Umbilical cord (tissue), 1 donor: ENCODE measurements at regions not wholly inside any gene's neighbourhood (a gene's known extent, or its start where the extent isn't known, plus 50 kb on each side); places are given as distances from the start of the nearest gene placed in this dataset.
"Not testable (repeated sequence)": the region's sequence is repeated elsewhere in the genome, so short reads cannot be mapped to it uniquely, and the experiment has no call there.

Experiments
- DNase-seq: peaks from one replicate; pipeline ENCODE4 v3.0.0-alpha.2; 2015; ENCODE audit warnings: low spot score

- no peak for DNase-seq
Measured at GRCh38 chr3:522888-523287, 326.3 kb downstream of the CHL1 start.

GRCh38 chr3:525415-525814 is 328.9 kb downstream of the CHL1 start:
- no peak for DNase-seq

DNA sequence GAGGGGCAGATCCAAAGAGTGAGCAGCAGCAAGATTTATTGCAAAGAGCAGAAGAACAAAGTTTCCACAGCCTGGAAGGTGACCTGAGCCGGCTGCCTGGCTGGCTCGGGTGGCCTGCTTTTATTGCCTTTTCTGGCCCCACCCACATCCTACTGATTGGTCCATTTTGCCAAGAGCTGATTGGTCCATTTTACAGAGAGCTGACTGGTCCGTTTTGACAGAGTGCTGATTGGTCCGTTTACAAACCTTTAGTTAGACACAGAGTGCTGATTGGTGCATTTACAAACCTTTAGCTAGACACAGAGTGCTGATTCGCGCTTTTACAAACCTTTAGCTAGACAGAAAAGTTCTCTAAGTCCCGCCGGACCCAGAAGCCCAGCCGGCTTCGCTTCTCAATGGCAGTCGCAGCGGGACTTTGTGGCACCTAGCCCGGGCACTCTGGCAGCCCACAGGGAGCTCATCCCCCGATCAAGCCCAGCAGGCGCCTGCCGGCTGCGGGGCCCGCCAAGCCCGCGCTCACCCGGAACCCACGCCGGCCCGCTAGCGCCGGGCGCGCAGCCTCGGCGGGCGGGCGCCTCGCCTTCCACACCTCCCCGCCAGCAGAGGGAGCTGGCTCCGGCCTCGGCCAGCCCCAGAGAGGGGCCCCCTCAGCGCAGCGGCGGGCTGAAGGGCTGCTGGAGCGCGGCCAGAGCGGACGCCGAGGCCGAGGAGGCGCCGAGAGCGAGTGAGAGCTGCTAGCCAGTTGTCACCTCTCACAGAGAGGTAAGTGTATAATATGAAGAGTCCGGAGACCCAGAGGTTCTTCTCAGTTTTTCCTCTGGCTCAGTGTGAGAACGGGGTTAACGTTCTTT is 339.2 kb downstream of the CHL1 start:
- peak; percentile 25 for DNase-seq

- no peak for DNase-seq
Measured at GRCh38 chr3:536417-536813, 339.9 kb downstream of the CHL1 start.

GRCh38 chr3:541062-541801 is 344.7 kb downstream of the CHL1 start:
- DNase-seq, result peak; percentile 59

GRCh38 chr3:542021-542420 is 345.5 kb downstream of the CHL1 start:
- no peak for DNase-seq

DNA sequence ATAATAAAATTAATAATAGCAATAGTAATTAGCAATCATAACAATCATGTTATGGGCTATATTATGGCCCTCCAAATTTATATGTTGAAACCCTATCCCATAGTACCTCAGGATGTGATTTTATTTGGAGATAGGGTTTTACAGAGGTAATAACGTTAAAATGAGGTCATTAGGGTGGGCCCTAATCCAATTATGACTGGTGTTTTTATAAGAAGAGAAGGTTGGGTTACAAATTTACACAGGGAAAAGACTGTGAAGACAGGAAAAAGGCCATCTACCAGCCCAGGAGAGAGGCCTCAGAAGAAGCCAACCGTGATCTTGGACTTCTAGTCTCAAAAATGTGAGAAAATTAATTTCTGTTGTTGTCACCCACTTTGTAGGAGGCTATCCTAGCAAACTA is 353.1 kb downstream of the CHL1 start:
- DNase-seq, result no peak

GRCh38 chr3:550471-550870 is 353.9 kb downstream of the CHL1 start:
- DNase-seq, result no peak

- no peak for DNase-seq
Measured at GRCh38 chr3:557972-558371, 361.4 kb downstream of the CHL1 start.

DNA sequence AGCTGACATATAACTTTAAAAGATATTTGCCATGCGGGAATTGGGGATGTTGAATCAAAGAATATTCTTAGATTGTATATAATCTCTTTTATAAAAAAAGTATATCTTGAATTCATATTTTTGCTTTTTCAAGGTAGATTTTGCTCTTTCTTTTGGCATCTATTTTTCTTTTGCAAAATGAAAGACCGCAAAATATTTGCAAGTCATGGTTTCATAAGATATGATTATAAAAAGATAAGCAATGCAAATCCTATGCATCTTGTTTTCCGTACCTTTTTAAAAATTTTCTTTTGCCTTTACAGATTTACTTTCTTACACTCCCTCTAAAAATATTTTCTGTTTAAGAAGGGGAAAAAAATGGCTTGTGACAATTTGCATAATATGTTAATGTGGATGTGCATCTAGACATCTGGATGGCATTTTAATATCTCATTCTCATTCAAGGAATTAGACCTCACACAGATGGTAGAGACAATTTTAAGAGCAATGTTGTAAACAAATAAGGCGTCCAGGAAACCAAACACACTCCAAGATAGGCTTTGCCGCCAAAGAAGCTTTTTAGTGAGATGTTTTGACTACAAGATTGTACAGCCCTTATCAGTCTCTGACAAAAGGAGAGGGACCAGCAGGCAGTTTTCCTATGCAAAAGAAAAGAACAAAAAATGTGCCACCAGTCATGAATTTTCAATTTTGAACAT is 371.1 kb downstream of the CHL1 start:
- no peak for DNase-seq

DNA sequence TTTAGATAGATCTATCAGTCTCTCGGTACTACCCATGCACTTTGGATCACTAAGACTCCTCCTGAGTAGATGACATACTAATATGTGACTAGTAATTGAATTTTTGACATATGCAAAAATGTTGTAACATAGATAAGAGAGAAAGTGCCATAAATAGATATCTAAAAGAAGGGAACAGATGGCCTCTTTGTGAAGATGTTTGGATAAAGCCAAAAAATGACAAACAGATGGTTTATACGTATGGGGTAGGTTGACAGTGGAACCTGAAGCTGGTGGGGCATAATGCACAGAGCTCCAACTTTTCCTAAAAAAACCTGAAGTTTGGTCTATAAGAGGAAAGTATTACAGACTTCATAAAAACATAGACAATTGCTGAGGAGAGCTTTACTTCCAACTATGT is 383.0 kb downstream of the CHL1 start:
- not testable (repeated sequence) for DNase-seq

DNA sequence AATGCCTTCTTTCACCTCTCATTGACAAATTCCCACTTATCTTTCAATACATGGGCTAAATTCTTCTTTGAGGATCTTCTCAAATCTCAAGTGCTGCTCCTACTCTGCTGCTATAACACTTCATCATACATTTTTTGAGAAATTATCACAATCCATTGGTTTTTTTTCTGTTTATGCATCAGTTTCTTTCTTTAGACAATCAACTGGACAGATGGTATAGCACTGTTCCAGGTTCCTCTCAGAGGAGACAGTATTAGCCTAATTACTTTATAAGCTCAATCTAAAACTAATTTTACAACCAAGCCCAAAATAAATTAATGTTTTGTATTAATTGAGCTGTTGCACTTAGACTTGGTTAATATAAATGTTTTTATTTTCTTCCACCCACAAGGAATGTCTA is 392.5 kb downstream of the CHL1 start:
- DNase-seq, result not testable (repeated sequence)

GRCh38 chr3:597304-597703 is 400.7 kb downstream of the CHL1 start:
- DNase-seq, result not testable (repeated sequence)

DNA sequence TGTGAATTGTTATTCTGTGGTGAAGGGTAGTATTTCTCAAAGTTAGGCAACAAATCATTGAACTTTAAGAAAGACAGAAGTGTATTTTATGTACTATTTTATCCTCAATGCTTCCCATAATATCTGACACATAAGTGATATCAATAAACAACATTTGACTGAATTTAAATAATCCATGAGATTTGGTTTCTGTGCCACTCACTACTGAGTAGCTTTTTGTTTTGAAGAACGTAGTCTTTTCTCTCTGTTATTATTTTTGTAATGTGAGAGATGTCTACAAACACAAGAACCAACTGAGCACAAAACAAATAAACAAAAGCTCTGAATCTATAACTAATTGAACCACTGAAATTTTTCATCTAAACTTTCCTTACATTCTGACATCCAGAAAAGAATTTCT is 401.2 kb downstream of the CHL1 start:
- not testable (repeated sequence) for DNase-seq

GRCh38 chr3:607480-607879 is 410.9 kb downstream of the CHL1 start:
- DNase-seq, result not testable (repeated sequence)

DNA sequence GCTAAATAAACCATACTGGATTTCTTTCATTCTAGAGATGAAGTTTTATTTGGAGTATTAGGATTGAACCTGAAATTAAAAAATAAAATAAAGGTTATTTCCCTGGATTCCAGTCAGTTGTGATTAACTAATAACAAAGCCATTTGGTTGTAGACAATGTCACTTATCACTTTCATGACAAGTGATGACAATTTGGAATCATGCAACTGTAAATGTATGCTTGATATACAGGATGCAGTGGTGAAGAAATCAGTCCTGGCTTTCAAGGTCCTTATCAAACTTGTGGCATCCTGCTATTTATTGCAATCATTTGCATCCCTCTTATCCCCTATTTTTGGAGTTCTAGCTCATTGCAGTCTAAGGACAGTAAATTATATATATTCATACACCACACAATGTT is 425.2 kb downstream of the CHL1 start:
- no peak for DNase-seq

DNA sequence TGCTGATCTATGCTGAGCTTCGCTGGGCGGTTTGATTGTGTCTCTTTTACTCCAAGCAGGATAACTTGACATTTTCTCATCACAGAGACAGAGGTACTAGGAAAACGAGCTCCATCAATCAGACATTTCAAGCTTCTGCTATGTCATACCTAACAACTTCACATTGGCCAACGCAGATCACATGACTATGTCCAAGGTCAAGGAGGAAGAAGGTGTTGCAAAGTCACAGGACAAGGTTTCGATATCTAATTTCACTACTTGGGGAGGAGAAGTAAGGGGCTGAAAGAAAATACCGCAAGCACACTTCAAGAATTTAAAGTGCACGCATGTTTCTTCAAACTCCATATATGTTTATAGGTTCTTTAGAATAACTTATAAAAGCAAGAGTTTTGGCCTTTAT is 425.8 kb downstream of the CHL1 start:
- DNase-seq, result no peak

GRCh38 chr3:623914-624545 is 427.5 kb downstream of the CHL1 start:
- no peak for DNase-seq

DNA sequence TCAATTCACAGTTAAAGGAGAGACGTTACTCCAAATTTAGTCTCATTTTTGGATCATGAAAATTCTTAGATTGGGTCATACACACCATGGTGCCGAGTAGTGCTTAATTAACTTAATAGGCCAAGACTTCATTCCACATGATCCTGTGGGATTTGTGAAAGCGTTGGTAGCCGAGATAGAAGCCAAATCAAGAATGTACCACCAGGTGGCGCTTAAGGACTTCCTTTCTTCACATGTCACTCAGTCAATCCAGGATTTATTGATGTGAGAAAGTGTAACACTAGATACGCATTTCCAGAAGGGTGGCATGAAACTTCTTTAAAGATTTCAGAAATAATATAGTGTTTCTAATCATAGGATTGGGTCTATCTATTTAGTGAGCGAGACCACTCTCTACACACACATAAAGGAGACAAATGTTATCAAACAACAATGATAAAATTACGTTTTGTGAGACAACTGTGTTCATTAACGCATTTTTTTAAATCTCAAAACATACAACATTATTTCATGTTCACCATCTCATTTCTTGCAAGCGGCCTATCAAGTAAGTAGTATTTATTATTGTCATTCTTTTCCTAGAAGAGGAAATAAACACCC is 436.1 kb downstream of the CHL1 start:
- DNase-seq, result peak; percentile 63

DNA sequence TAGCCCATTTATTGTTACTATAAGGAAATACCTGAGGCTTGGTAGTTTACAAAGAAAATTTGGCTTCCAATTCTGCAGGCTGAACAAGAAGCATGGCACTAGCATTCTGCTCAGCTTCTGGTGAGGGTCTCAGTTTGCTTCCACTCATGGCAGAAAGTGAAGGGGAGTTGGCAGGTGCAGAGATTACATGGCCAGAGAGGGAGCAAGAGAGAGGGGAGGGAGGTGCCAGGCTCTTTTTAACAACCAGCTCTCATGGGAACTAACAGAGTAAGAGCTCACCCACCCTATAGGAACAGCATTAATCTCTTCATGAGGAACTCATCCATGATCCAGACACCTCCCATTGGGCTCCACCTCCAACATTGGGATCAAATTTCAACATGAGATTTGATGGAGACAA is 437.9 kb downstream of the CHL1 start:
- DNase-seq, result no peak

- DNase-seq, result peak; percentile 27
Measured at GRCh38 chr3:635393-635792, 438.8 kb downstream of the CHL1 start.

GRCh38 chr3:643376-643775 is 446.8 kb downstream of the CHL1 start:
- DNase-seq, result no peak
